ENCODE measurements at regions not wholly inside any gene's neighbourhood (a gene's known extent, or its start where the extent isn't known, plus 50 kb on each side); places are given as distances from the start of the nearest gene placed in this dataset.

- TF ChIP-seq CTCF (IDR thresholded peaks at IDR 0.05) (no peak), JUN (IDR thresholded peaks at IDR 0.05) (no peak), POLR2AphosphoS2 (conservative IDR thresholded peaks at IDR 0.05; ENCODE audit: low read length) (no peak), SMC3 (IDR thresholded peaks at IDR 0.05) (no peak), POLR2A (IDR thresholded peaks at IDR 0.05; ENCODE audit: low read length) (no peak)
Observed at GRCh38 chr2:123840016-123840415, 185.1 kb upstream of the CNTNAP5 start.
